Gastrocnemius medialis (tissue), 4 donors: ENCODE measurements at regions not wholly inside any gene's neighbourhood (a gene's known extent, or its start where the extent isn't known, plus 50 kb on each side); places are given as distances from the start of the nearest gene placed in this dataset.

Experiments
- POLR2A ChIP-seq, 2 donors: fragments of 450-650 bp; IDR thresholded peaks; one replicate each; pipeline ENCODE4 v1.6.1; 2017; ENCODE audit warnings: antibody characterized with exemption in 2 of 2, mild to moderate bottlenecking in 2 of 2, moderate library complexity in 2 of 2
- TF ChIP-seq, protein P1 (sequence below), 5 experiments: fragments of 450-650 bp in 3 of 5; fragments of 200-600 bp in 2 of 5; sonication (generic) in 2 of 5; IDR thresholded peaks in 4 of 5; conservative IDR thresholded peaks in 1 of 5; 1 replicate in 4 of 5; 2 replicates in 1 of 5; pipeline ENCODE4 v1.5.1; 2016 to 2019; ENCODE audit warnings: antibody characterized with exemption in 5 of 5, mild to moderate bottlenecking in 3 of 5, moderate library complexity in 3 of 5

DNA sequence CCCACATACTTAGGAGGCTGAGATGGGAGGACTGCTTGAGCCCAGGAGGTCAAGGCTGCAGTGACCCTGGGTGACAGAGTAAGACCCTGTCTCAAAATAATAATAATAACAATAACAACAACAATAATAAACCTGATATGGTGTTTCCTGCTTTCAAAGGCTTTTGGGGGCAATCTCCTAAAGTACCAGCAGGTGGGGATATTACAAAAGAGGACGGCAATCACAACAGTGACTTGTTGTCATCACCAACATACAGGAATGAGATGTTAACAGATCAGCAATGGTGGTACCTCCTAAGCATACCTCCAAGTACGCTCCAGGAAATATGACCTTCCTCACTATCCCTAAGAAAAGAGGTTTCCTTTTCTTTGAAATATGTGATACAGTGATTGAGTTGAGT is 91.1 kb upstream of the RNF180 start:
- TF ChIP-seq POLR2A (IDR thresholded peaks at IDR 0.05): no peak
- TF ChIP-seq, protein P1, sequence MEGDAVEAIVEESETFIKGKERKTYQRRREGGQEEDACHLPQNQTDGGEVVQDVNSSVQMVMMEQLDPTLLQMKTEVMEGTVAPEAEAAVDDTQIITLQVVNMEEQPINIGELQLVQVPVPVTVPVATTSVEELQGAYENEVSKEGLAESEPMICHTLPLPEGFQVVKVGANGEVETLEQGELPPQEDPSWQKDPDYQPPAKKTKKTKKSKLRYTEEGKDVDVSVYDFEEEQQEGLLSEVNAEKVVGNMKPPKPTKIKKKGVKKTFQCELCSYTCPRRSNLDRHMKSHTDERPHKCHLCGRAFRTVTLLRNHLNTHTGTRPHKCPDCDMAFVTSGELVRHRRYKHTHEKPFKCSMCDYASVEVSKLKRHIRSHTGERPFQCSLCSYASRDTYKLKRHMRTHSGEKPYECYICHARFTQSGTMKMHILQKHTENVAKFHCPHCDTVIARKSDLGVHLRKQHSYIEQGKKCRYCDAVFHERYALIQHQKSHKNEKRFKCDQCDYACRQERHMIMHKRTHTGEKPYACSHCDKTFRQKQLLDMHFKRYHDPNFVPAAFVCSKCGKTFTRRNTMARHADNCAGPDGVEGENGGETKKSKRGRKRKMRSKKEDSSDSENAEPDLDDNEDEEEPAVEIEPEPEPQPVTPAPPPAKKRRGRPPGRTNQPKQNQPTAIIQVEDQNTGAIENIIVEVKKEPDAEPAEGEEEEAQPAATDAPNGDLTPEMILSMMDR (IDR thresholded peaks at IDR 0.05 in 4 of 5, conservative IDR thresholded peaks at IDR 0.05 in 1 of 5): peak in 1 of 5 experiments; percentile 11
